IMR-90 (cell line): ENCODE measurements at regions not wholly inside any gene's neighbourhood (a gene's known extent, or its start where the extent isn't known, plus 50 kb on each side); places are given as distances from the start of the nearest gene placed in this dataset.

Experiments used
- BHLHE40 ChIP-seq: fragments of 150-350 bp; IDR thresholded peaks from 2 replicates; pipeline ENCODE4 v1.6.1; 2016; ENCODE audit warnings: mild to moderate bottlenecking, low read depth, low read length
- CEBPB ChIP-seq: IDR thresholded peaks from 2 replicates; pipeline ENCODE4 v1.6.1; 2012; ENCODE audit warnings: low read depth, low read length, improper control_type of control experiment
- CHD1 ChIP-seq: IDR thresholded peaks from 2 replicates; pipeline ENCODE4 v1.6.1; 2012; ENCODE audit warnings: low read depth, low read length, improper control_type of control experiment
- CTCF ChIP-seq: conservative IDR thresholded peaks from 2 replicates; pipeline ENCODE4 v1.5.1; 2012; ENCODE audit warnings: mild to moderate bottlenecking, low read depth, low read length, improper control_type of control experiment
- ELK1 ChIP-seq: fragments of 150-350 bp; IDR thresholded peaks from 2 replicates; pipeline ENCODE4 v1.6.1; 2016; ENCODE audit warnings: low read depth, mild to moderate bottlenecking, low read length, moderate library complexity, borderline replicate concordance
- FOS ChIP-seq: fragments of 150-350 bp; IDR thresholded peaks from 2 replicates; pipeline ENCODE4 v1.6.1; 2016; ENCODE audit warnings: low read depth, low read length
- MAFK ChIP-seq: IDR thresholded peaks from 2 replicates; pipeline ENCODE4 v1.6.1; 2012; ENCODE audit warnings: low read depth, low read length, improper control_type of control experiment
- MAZ ChIP-seq: IDR thresholded peaks from 2 replicates; pipeline ENCODE4 v1.6.1; 2012; ENCODE audit warnings: low read depth, mild to moderate bottlenecking, low read length, improper control_type of control experiment, moderate library complexity, borderline replicate concordance
- NFE2L2 ChIP-seq: fragments of 150-350 bp; IDR thresholded peaks from 2 replicates; pipeline ENCODE4 v1.6.1; 2016; ENCODE audit warnings: low read depth, mild to moderate bottlenecking, low read length
- POLR2A ChIP-seq: IDR thresholded peaks from 2 replicates; pipeline ENCODE4 v1.6.1; 2012; ENCODE audit warnings: mild to moderate bottlenecking, low read depth, low read length
- RAD21 ChIP-seq: IDR thresholded peaks from 2 replicates; pipeline ENCODE4 v1.6.1; 2012; ENCODE audit warnings: low read length, improper control_type of control experiment
- RFX5 ChIP-seq: IDR thresholded peaks from 2 replicates; pipeline ENCODE4 v1.8.0; 2012; ENCODE audit warnings: low read depth, mild to moderate bottlenecking, low read length, moderate library complexity
- SMC3 ChIP-seq: fragments of 150-350 bp; IDR thresholded peaks from 2 replicates; pipeline ENCODE4 v1.6.1; 2016; ENCODE audit warnings: low read depth, mild to moderate bottlenecking, antibody characterized with exemption, low read length, moderate library complexity

GRCh38 chr6:206264-206663 is 86.0 kb upstream of the DUSP22 start:
- TF ChIP-seq POLR2A (no peak), CEBPB (no peak), CTCF (no peak), BHLHE40 (no peak), MAZ (no peak), FOS (no peak), ELK1 (no peak), RFX5 (no peak), RAD21 (no peak), SMC3 (no peak), CHD1 (no peak), MAFK (no peak), NFE2L2 (no peak)
